ENCODE measurements at regions not wholly inside any gene's neighbourhood (a gene's known extent, or its start where the extent isn't known, plus 50 kb on each side); places are given as distances from the start of the nearest gene placed in this dataset.

- no peaks in the 10 kb centered on the region for H3K27me3 ChIP-seq (ENCODE audit: control insufficient read depth, insufficient read depth, low read length)
- no peak overlapping the region for H3K4me3 ChIP-seq (ENCODE audit: low read depth, low read length)
- H3K36me3 ChIP-seq (ENCODE audit: control insufficient read depth, insufficient read depth, low read length), result no peaks in the 10 kb centered on the region
- no peak for DNase-seq (ENCODE audit: low read depth)
- no peak for TF ChIP-seq CTCF (IDR thresholded peaks at IDR 0.05; ENCODE audit: insufficient read depth, low read length, poor library complexity, severe bottlenecking)
Observed at GRCh38 chr17:72440961-72441360, 320.1 kb downstream of the SOX9 start.

- Histone ChIP-seq H3K36me3 (ENCODE audit: control insufficient read depth, insufficient read depth, low read length) (no peaks in the 10 kb centered on the region), H3K27me3 (ENCODE audit: control insufficient read depth, insufficient read depth, low read length) (no peaks in the 10 kb centered on the region), H3K4me3 (ENCODE audit: low read depth, low read length) (no peak overlapping the region)
- no peak for DNase-seq (ENCODE audit: low read depth)
- no peak for TF ChIP-seq CTCF (IDR thresholded peaks at IDR 0.05; ENCODE audit: insufficient read depth, low read length, poor library complexity, severe bottlenecking)
Observed at GRCh38 chr17:72441909-72442308, 321.1 kb downstream of the SOX9 start.

- Histone ChIP-seq H3K36me3 (ENCODE audit: control insufficient read depth, insufficient read depth, low read length) (no peaks in the 10 kb centered on the region), H3K27me3 (ENCODE audit: control insufficient read depth, insufficient read depth, low read length) (no peaks in the 10 kb centered on the region), H3K4me3 (ENCODE audit: low read depth, low read length) (no peak overlapping the region)
- no peak for DNase-seq (ENCODE audit: low read depth)
- no peak for TF ChIP-seq CTCF (IDR thresholded peaks at IDR 0.05; ENCODE audit: insufficient read depth, low read length, poor library complexity, severe bottlenecking)
Observed at GRCh38 chr17:72444517-72445054, 323.8 kb downstream of the SOX9 start.

GRCh38 chr17:72445055-72445991 lies 324.5 kb downstream of the SOX9 start:
- TF ChIP-seq CTCF (IDR thresholded peaks at IDR 0.05; ENCODE audit: insufficient read depth, low read length, poor library complexity, severe bottlenecking), result no peak
- Histone ChIP-seq H3K4me3 (ENCODE audit: low read depth, low read length) (no peak overlapping the region), H3K27me3 (ENCODE audit: control insufficient read depth, insufficient read depth, low read length) (no peaks in the 10 kb centered on the region), H3K36me3 (ENCODE audit: control insufficient read depth, insufficient read depth, low read length) (no peaks in the 10 kb centered on the region)
- DNase-seq (ENCODE audit: low read depth), result no peak

- TF ChIP-seq CTCF (IDR thresholded peaks at IDR 0.05; ENCODE audit: insufficient read depth, low read length, poor library complexity, severe bottlenecking), result no peak
- Histone ChIP-seq H3K4me3 (ENCODE audit: low read depth, low read length) (no peak overlapping the region), H3K27me3 (ENCODE audit: control insufficient read depth, insufficient read depth, low read length) (no peaks in the 10 kb centered on the region), H3K36me3 (ENCODE audit: control insufficient read depth, insufficient read depth, low read length) (no peaks in the 10 kb centered on the region)
- DNase-seq (ENCODE audit: low read depth), result no peak
Observed at GRCh38 chr17:72446118-72446517, 325.3 kb downstream of the SOX9 start.
